LNCaP clone FGC (cell line): ENCODE measurements at regions not wholly inside any gene's neighbourhood (a gene's known extent, or its start where the extent isn't known, plus 50 kb on each side); places are given as distances from the start of the nearest gene placed in this dataset.

ENCODE experiments used
- DNase-seq: peaks from one replicate; pipeline ENCODE4 v3.0.0-alpha.2; 2011; ENCODE audit warnings: low read depth
- H3K4me3 ChIP-seq: 2 replicates; pipeline ENCODE4 v1.5.1; 2011; ENCODE audit warnings: mild to moderate bottlenecking, low read depth, low read length, control low read depth
- CTCF ChIP-seq: IDR thresholded peaks from 2 replicates; pipeline ENCODE4 v1.5.1; 2012; ENCODE audit warnings: mild to moderate bottlenecking; ENCODE audit not compliant: control insufficient read depth, insufficient read depth; ENCODE audit errors: extremely low read depth

GRCh38 chr16:6076631-6077030, 979.0 kb upstream of the EEF2KMT start:
- no peak overlapping the region for H3K4me3 ChIP-seq
- no peak for TF ChIP-seq CTCF
- no peak for DNase-seq

GRCh38 chr16:6068063-6068462, 970.5 kb upstream of the EEF2KMT start:
- no peak for DNase-seq
- H3K4me3 ChIP-seq, result no peak overlapping the region
- TF ChIP-seq CTCF, result no peak

- no peak for DNase-seq
- H3K4me3 ChIP-seq, result no peak overlapping the region
- TF ChIP-seq CTCF, result no peak
These were observed 969.1 kb upstream of the EEF2KMT start for GRCh38 chr16:6066652-6067051.

- no peak for DNase-seq
- no peak for TF ChIP-seq CTCF
- H3K4me3 ChIP-seq, result no peak overlapping the region
These were observed 965.9 kb upstream of the EEF2KMT start for GRCh38 chr16:6063526-6063925.

- no peak for TF ChIP-seq CTCF
- no peak for DNase-seq
- H3K4me3 ChIP-seq, result no peak overlapping the region
These were observed 962.1 kb upstream of the EEF2KMT start for GRCh38 chr16:6059671-6060070.

- TF ChIP-seq CTCF, result no peak
- no peak overlapping the region for H3K4me3 ChIP-seq
- DNase-seq, result no peak
These were observed 960.2 kb upstream of the EEF2KMT start for GRCh38 chr16:6057821-6058220.

- TF ChIP-seq CTCF, result no peak
- H3K4me3 ChIP-seq, result no peak overlapping the region
These were observed 950.4 kb upstream of the EEF2KMT start for GRCh38 chr16:6048017-6048416.

More at GRCh38 chr16:6048017-6048416, 950.4 kb upstream of the EEF2KMT start:
- DNase-seq, result no peak
